PC-9 (cell line): ENCODE measurements at regions not wholly inside any gene's neighbourhood (a gene's known extent, or its start where the extent isn't known, plus 50 kb on each side); places are given as distances from the start of the nearest gene placed in this dataset.
A peak's percentile ranks its signal among the peaks of the same experiment; 100 is the strongest.

Experiments
- BruUV-seq: library from RNA; stranded (reverse); fragments of 400-500 nt; replicated peaks from 2 replicates; lab custom pipeline; 2021; lab: Mats Ljungman, UMichigan
- CTCF ChIA-PET: fragments of 300-600 bp; sonication (Branson Sonifier 250); formaldehyde crosslinking; loops from one replicate; lab custom pipeline; 2022; ENCODE audit warnings: antibody characterized with exemption; lab: Charles Lee
- POLR2A ChIA-PET: fragments of 300-600 bp; sonication (Branson Sonifier 250); formaldehyde crosslinking; loops from one replicate; lab custom pipeline; 2022; ENCODE audit warnings: antibody characterized with exemption; ENCODE audit not compliant: unreplicated experiment; lab: Charles Lee
- DNase-seq, 2 experiments: peaks; one replicate each; pipeline versions ENCODE4 v3.0.0 to v3.0.0-alpha.2; 2015 to 2022; ENCODE audit warnings: mixed read lengths in 1 of 2
- H2AFZ ChIP-seq: fragments of 200-600 bp; sonication (generic); 2 replicates; pipeline ENCODE4 v1.8.1; 2017; ENCODE audit warnings: antibody characterized with exemption
- H3F3A ChIP-seq: fragments of 200-600 bp; sonication (generic); 2 replicates; pipeline ENCODE4 v1.8.1; 2017; ENCODE audit warnings: antibody characterized with exemption, mild to moderate bottlenecking, low read depth; ENCODE audit not compliant: insufficient read depth
- H3K27ac ChIP-seq: fragments of 200-600 bp; sonication (generic); 2 replicates; pipeline ENCODE4 v1.6.1; 2016; ENCODE audit warnings: mixed run types
- H3K27me3 ChIP-seq: fragments of 200-600 bp; sonication (generic); 2 replicates; pipeline ENCODE4 v1.6.1; 2016; ENCODE audit warnings: low read depth, mixed run types; ENCODE audit not compliant: insufficient read depth
- H3K36me3 ChIP-seq: fragments of 200-600 bp; sonication (generic); 2 replicates; pipeline ENCODE4 v1.6.1; 2016; ENCODE audit warnings: low read depth, mixed run types
- H3K4me1 ChIP-seq: fragments of 200-600 bp; sonication (generic); replicated peaks from 2 replicates; pipeline ENCODE4 v1.6.1; 2016; ENCODE audit warnings: mixed run types; ENCODE audit not compliant: insufficient read depth
- H3K4me2 ChIP-seq: fragments of 200-600 bp; sonication (generic); 2 replicates; pipeline ENCODE4 v1.6.1; 2017; ENCODE audit warnings: mixed run types
- H3K4me3 ChIP-seq: fragments of 200-600 bp; sonication (generic); 2 replicates; pipeline ENCODE4 v1.6.1; 2016; ENCODE audit warnings: mixed run types
- H3K79me2 ChIP-seq: fragments of 200-600 bp; sonication (generic); 2 replicates; pipeline ENCODE4 v1.6.1; 2017; ENCODE audit warnings: low read depth, mixed run types
- H3K9me2 ChIP-seq: fragments of 200-600 bp; sonication (generic); 2 replicates; pipeline ENCODE4 v1.8.1; 2017; ENCODE audit warnings: mild to moderate bottlenecking; ENCODE audit not compliant: insufficient read depth
- H3K9me3 ChIP-seq: fragments of 200-600 bp; sonication (generic); 2 replicates; pipeline ENCODE4 v1.8.1; 2016; ENCODE audit warnings: low read depth; ENCODE audit not compliant: insufficient read depth
- H4K20me1 ChIP-seq: fragments of 200-600 bp; sonication (generic); 2 replicates; pipeline ENCODE4 v1.8.1; 2017; ENCODE audit not compliant: insufficient read depth
- EZH2 ChIP-seq: fragments of 200-600 bp; sonication (generic); IDR thresholded peaks from 2 replicates; pipeline ENCODE4 v1.8.0; 2017; ENCODE audit warnings: antibody characterized with exemption, low read depth
- intact Hi-C: fragments of 100-400 bp; cut with micrococcal nuclease; formaldehyde crosslinking; loops from one replicate; pipeline ENCODE4 v1.10.0; 2022; ENCODE audit not compliant: unreplicated experiment
- TF ChIP-seq, protein P1 (sequence below): fragments of 200-600 bp; sonication (generic); conservative IDR thresholded peaks from 2 replicates; pipeline ENCODE4 v1.6.1; 2017; ENCODE audit warnings: mixed run types, antibody characterized with exemption, mild to moderate bottlenecking, moderate library complexity

DNA sequence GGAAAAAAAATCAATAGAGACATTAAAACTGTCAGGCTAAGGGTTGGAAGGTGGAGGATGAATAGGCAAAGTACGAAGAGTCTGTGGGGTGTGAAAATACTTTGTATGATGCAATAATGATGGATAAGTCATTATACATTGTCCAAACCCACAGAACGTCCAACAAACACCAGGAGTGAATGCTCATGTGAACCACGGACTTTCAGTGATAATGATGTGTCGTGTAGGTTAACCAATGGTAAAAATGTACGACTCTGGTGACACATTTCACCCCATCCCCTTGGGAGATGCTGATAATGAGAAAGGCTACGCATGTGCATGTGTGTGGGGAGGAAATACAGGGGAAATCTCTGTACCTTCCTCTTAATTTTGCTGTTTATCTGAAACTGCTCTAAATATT is 665.2 kb downstream of the FAT4 start:
- H3K27me3 ChIP-seq: no peaks in the 10 kb centered on the region

DNA sequence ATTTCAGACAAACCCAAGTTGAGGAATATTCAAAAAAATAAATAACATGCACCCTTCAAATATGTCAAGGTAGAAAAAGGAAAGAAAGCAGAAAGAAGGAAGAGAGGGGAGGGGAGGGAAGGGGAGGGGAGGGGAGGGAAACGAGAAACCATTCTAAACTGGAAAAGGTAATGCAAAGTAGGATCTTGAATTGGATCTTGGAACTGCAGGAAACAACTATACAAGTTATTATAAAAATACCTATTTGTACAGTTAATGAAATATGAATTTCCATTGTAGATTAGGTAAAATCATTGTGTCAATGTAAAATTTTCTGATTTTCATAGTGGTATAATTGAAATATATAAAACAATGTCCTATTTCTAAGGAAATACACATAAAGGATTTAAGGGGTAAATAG is 668.4 kb downstream of the FAT4 start:
- no peak overlapping the region for H3K4me2 ChIP-seq
- no peaks in the 10 kb centered on the region for H3K79me2 ChIP-seq
- no peak overlapping the region for H3K27ac ChIP-seq
- ChIA-PET POLR2A (no interaction called here), CTCF (no interaction called here)
- DNase-seq: no peak
- H2AFZ ChIP-seq: no peak overlapping the region
- H3K4me1 ChIP-seq: no peaks in the 10 kb centered on the region
- intact Hi-C loops: no loop called here
- no peaks in the 10 kb centered on the region for H4K20me1 ChIP-seq
- no peak for TF ChIP-seq EZH2
- TF ChIP-seq, protein P1, sequence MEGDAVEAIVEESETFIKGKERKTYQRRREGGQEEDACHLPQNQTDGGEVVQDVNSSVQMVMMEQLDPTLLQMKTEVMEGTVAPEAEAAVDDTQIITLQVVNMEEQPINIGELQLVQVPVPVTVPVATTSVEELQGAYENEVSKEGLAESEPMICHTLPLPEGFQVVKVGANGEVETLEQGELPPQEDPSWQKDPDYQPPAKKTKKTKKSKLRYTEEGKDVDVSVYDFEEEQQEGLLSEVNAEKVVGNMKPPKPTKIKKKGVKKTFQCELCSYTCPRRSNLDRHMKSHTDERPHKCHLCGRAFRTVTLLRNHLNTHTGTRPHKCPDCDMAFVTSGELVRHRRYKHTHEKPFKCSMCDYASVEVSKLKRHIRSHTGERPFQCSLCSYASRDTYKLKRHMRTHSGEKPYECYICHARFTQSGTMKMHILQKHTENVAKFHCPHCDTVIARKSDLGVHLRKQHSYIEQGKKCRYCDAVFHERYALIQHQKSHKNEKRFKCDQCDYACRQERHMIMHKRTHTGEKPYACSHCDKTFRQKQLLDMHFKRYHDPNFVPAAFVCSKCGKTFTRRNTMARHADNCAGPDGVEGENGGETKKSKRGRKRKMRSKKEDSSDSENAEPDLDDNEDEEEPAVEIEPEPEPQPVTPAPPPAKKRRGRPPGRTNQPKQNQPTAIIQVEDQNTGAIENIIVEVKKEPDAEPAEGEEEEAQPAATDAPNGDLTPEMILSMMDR: no peak
- no peaks in the 10 kb centered on the region for H3K9me2 ChIP-seq
- H3K27me3 ChIP-seq: no peaks in the 10 kb centered on the region
- BruUV-seq: no TSS peak
- no peaks in the 10 kb centered on the region for H3K36me3 ChIP-seq
- no peak overlapping the region for H3K4me3 ChIP-seq
- no peaks in the 10 kb centered on the region for H3K9me3 ChIP-seq
- no peaks in the 10 kb centered on the region for H3F3A ChIP-seq

More for the DNA sequence above, 665.2 kb downstream of the FAT4 start:
- no peaks in the 10 kb centered on the region for H4K20me1 ChIP-seq
- H3K9me2 ChIP-seq: no peaks in the 10 kb centered on the region
- no peaks in the 10 kb centered on the region for H3K36me3 ChIP-seq
- no peak overlapping the region for H3K27ac ChIP-seq
- POLR2A ChIA-PET: no interaction called here
- no TSS peak for BruUV-seq
- intact Hi-C loops: no loop called here
- TF ChIP-seq EZH2: no peak
- TF ChIP-seq, protein P1: no peak
- no peaks in the 10 kb centered on the region for H3K9me3 ChIP-seq
- no peak overlapping the region for H3K4me3 ChIP-seq
- H3K4me2 ChIP-seq: no peak overlapping the region
- H3F3A ChIP-seq: no peaks in the 10 kb centered on the region
- H3K4me1 ChIP-seq: no peaks in the 10 kb centered on the region
- H2AFZ ChIP-seq: no peak overlapping the region
- CTCF ChIA-PET: no interaction called here
- H3K79me2 ChIP-seq: no peaks in the 10 kb centered on the region
- DNase-seq: no peak

DNA sequence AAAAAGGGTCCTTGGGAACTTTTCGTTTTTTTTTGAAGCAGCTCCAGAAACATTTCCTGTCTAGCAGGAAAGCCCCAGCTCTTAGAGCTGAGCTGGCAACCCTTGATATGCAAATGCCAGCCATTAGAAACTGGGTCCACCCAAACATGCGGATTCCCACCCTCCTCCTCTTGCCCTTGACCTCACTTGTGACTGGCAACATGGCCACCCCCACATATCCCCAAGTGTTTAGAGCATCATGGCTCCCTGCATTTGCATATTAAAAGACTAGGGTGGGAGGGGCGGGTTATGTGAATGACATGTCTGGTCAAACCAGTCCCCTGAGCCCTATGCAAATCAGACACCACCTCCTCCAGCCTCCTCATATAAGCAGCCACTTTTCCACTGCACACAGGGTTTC is 671.1 kb downstream of the FAT4 start:
- CTCF ChIA-PET: no interaction called here
- H3K9me3 ChIP-seq: no peaks in the 10 kb centered on the region
- no peak for TF ChIP-seq EZH2
- TF ChIP-seq, protein P1: no peak
- H2AFZ ChIP-seq: peak overlapping the region; percentile 55; the same call in 1 of the 2 replicates
- H3K27ac ChIP-seq: no peak overlapping the region
- no peaks in the 10 kb centered on the region for H3K9me2 ChIP-seq
- BruUV-seq: no TSS peak
- no peaks in the 10 kb centered on the region for H3K4me1 ChIP-seq
- no peaks in the 10 kb centered on the region for H4K20me1 ChIP-seq
- H3K4me2 ChIP-seq: no peak overlapping the region
- H3F3A ChIP-seq: no peaks in the 10 kb centered on the region
- H3K79me2 ChIP-seq: no peaks in the 10 kb centered on the region
- H3K36me3 ChIP-seq: no peaks in the 10 kb centered on the region
- H3K27me3 ChIP-seq: no peaks in the 10 kb centered on the region
- intact Hi-C loops: no loop called here
- H3K4me3 ChIP-seq: no peak overlapping the region
- peak in 1 of 2 experiments; percentile 24 for DNase-seq
- POLR2A ChIA-PET: no interaction called here
